ENCODE measurements at regions not wholly inside any gene's neighbourhood (a gene's known extent, or its start where the extent isn't known, plus 50 kb on each side); places are given as distances from the start of the nearest gene placed in this dataset.

- DNase-seq (ENCODE audit: low spot score) = no peak
- no peak for FAIRE-seq
Measured at GRCh38 chr10:44244745-44245600, 139.9 kb downstream of the CXCL12 start.

GRCh38 chr10:44243851-44244510, 140.9 kb downstream of the CXCL12 start:
- DNase-seq (ENCODE audit: low spot score) = no peak
- no peak for FAIRE-seq

GRCh38 chr10:44242826-44243225, 142.1 kb downstream of the CXCL12 start:
- FAIRE-seq (no peak), DNase-seq (ENCODE audit: low spot score) (no peak)

- FAIRE-seq (peak; percentile 13), DNase-seq (ENCODE audit: low spot score) (no peak)
Measured at GRCh38 chr10:44242091-44242490, 142.8 kb downstream of the CXCL12 start.

GRCh38 chr10:44240584-44241205, 144.2 kb downstream of the CXCL12 start:
- peak; percentile 28 for DNase-seq (ENCODE audit: low spot score)
- no peak for FAIRE-seq

GRCh38 chr10:44238212-44238611, 146.7 kb downstream of the CXCL12 start:
- DNase-seq (ENCODE audit: low spot score) = no peak
- no peak for FAIRE-seq

GRCh38 chr10:44237364-44238049, 147.4 kb downstream of the CXCL12 start:
- DNase-seq (ENCODE audit: low spot score) = no peak
- no peak for FAIRE-seq

- no peak for FAIRE-seq
Measured at GRCh38 chr10:44235363-44235762, 149.5 kb downstream of the CXCL12 start.

GRCh38 chr10:44234483-44234875, 150.4 kb downstream of the CXCL12 start:
- FAIRE-seq (no peak), DNase-seq (ENCODE audit: low spot score) (no peak)

More at GRCh38 chr10:44235363-44235762, 149.5 kb downstream of the CXCL12 start:
- no peak for DNase-seq (ENCODE audit: low spot score)

GRCh38 chr10:44233561-44234482, 151.1 kb downstream of the CXCL12 start:
- FAIRE-seq = no peak
- no peak for DNase-seq (ENCODE audit: low spot score)

- FAIRE-seq (peak; percentile 35), DNase-seq (ENCODE audit: low spot score) (no peak)
Measured at GRCh38 chr10:44217274-44217820, 167.6 kb downstream of the CXCL12 start.

- FAIRE-seq (no peak), DNase-seq (ENCODE audit: low spot score) (no peak)
Measured at GRCh38 chr10:44216073-44216472, 168.8 kb downstream of the CXCL12 start.

GRCh38 chr10:44209811-44210210, 175.1 kb downstream of the CXCL12 start:
- FAIRE-seq (no peak), DNase-seq (ENCODE audit: low spot score) (no peak)

GRCh38 chr10:44207160-44207559, 177.7 kb downstream of the CXCL12 start:
- no peak for FAIRE-seq
- no peak for DNase-seq (ENCODE audit: low spot score)

- DNase-seq (ENCODE audit: low spot score) (no peak), FAIRE-seq (no peak)
Measured at GRCh38 chr10:44206127-44206818, 178.6 kb downstream of the CXCL12 start.

- DNase-seq (ENCODE audit: low spot score) (no peak), FAIRE-seq (no peak)
Measured at GRCh38 chr10:44205067-44205466, 179.8 kb downstream of the CXCL12 start.

- peak; percentile 35 for FAIRE-seq
Measured at GRCh38 chr10:44203535-44203934, 181.4 kb downstream of the CXCL12 start.

GRCh38 chr10:44202952-44203351, 181.9 kb downstream of the CXCL12 start:
- no peak for DNase-seq (ENCODE audit: low spot score)
- FAIRE-seq = no peak

More at GRCh38 chr10:44203535-44203934, 181.4 kb downstream of the CXCL12 start:
- no peak for DNase-seq (ENCODE audit: low spot score)

GRCh38 chr10:44201656-44202055, 183.2 kb downstream of the CXCL12 start:
- FAIRE-seq = no peak
- DNase-seq (ENCODE audit: low spot score) = no peak

GRCh38 chr10:44201011-44201410, 183.9 kb downstream of the CXCL12 start:
- no peak for DNase-seq (ENCODE audit: low spot score)
- FAIRE-seq = no peak

Data from urothelium cell line (cell line).